Transverse colon (tissue), 4 donors: ENCODE measurements at regions not wholly inside any gene's neighbourhood (a gene's known extent, or its start where the extent isn't known, plus 50 kb on each side); places are given as distances from the start of the nearest gene placed in this dataset.

ENCODE experiments used
- DNase-seq: peaks from one replicate; pipeline ENCODE4 v3.0.0-alpha.2; 2019
- H3K27ac ChIP-seq, 4 donors: fragments of 200-600 bp; sonication (generic); 2 replicates each; pipeline ENCODE4 v1.5.1; 2016 to 2018; ENCODE audit warnings: inconsistent platforms in 4 of 4
- H3K27me3 ChIP-seq: fragments of 200-600 bp; sonication (generic); 2 replicates; pipeline ENCODE4 v1.5.1; 2017; ENCODE audit warnings: inconsistent platforms
- H3K36me3 ChIP-seq, 4 donors: fragments of 200-600 bp; sonication (generic); 2 replicates each; pipeline ENCODE4 v1.5.1; 2017 to 2019; ENCODE audit warnings: inconsistent platforms in 4 of 4
- H3K4me1 ChIP-seq, 4 donors: fragments of 200-600 bp; sonication (generic); 2 replicates each; pipeline ENCODE4 v1.5.1; 2017 to 2020; ENCODE audit warnings: inconsistent platforms in 4 of 4
- H3K4me3 ChIP-seq, 4 donors: fragments of 200-600 bp; sonication (generic); 1 replicate in 1 of 4; 2 replicates in 3 of 4; pipeline versions ENCODE4 v1.5.1 to v1.6.1; 2017 to 2019; ENCODE audit warnings: inconsistent platforms in 4 of 4
- H3K9me3 ChIP-seq, 2 donors: fragments of 200-600 bp; sonication (generic); 2 replicates each; pipeline ENCODE4 v1.5.1; 2017 to 2019; ENCODE audit warnings: inconsistent platforms in 2 of 2
- CTCF ChIP-seq, 5 experiments: fragments of 200-600 bp in 3 of 5; fragments of 450-650 bp in 2 of 5; sonication (generic) in 3 of 5; IDR thresholded peaks; 1 replicate in 2 of 5; 2 replicates in 3 of 5; pipeline ENCODE4 v1.5.1; 2016 to 2017; ENCODE audit warnings: antibody characterized with exemption in 5 of 5, inconsistent platforms in 3 of 5, mild to moderate bottlenecking in 2 of 5, moderate library complexity in 1 of 5
- EP300 ChIP-seq: sonication (generic); formaldehyde crosslinking; IDR thresholded peaks from one replicate; pipeline ENCODE4 v1.6.1; 2017; ENCODE audit warnings: antibody characterized with exemption, low read depth
- POLR2A ChIP-seq: fragments of 450-650 bp; IDR thresholded peaks from one replicate; pipeline ENCODE4 v1.6.1; 2016; ENCODE audit warnings: antibody characterized with exemption, mild to moderate bottlenecking, moderate library complexity
- POLR2AphosphoS5 ChIP-seq, 3 donors: sonication (generic); formaldehyde crosslinking; IDR thresholded peaks; one replicate each; pipeline ENCODE4 v1.6.1; 2016; ENCODE audit warnings: antibody characterized with exemption in 3 of 3
- WGBS, 2 donors: methylation state at CpG; one replicate each; pipeline ENCODE4 v1.1.5; 2018; ENCODE audit warnings: low coverage in 1 of 2; 5-methylcytosine and 5-hydroxymethylcytosine counted together
- in situ Hi-C, 4 donors: fragments of 200-750 bp; cut with MboI; loops; one replicate each; pipeline versions ENCODE4 v1.15.0 to v1.15.1; 2017; ENCODE audit warnings: low sequenced_read_pairs in 3 of 4, low pct_ligation_motif_present in 1 of 4, low pct_unique_long_range_greater_than_20kb in 1 of 4
- intact Hi-C: fragments of 100-400 bp; cut with DNase I; formaldehyde crosslinking; loops from one replicate; pipeline ENCODE4 v1.15.1; 2023; ENCODE audit warnings: low total_unique reads

GRCh38 chr10:76679030-76679429 lies 958.6 kb downstream of the KCNMA1 start:
- WGBS, 2 donors, result 68% methylated on average over 2 of the region's 2 CpGs; no CpG with 5 or more reads in 1 of the 2 donors

GRCh38 chr10:76675951-76676587 lies 961.5 kb downstream of the KCNMA1 start:
- peak; percentile 13 for DNase-seq
- in situ Hi-C loops, result no loop called here
- peak overlapping the region; percentile 2 to 54 (median 38) for H3K27ac ChIP-seq

More at GRCh38 chr10:76679030-76679429, 958.6 kb downstream of the KCNMA1 start:
- Histone ChIP-seq H3K27me3 (no peaks in the 10 kb centered on the region), H3K4me1 (peaks cover 0 to 5% (median 0%) of the 10 kb centered on the region in 4 donors), H3K4me3 (no peak overlapping the region), H3K9me3 (no peaks in the 10 kb centered on the region), H3K36me3 (no peaks in the 10 kb centered on the region), H3K27ac (no peak overlapping the region)
- TF ChIP-seq POLR2A (no peak), EP300 (no peak), CTCF (IDR thresholded peaks at IDR 0.05) (no peak), POLR2AphosphoS5 (IDR thresholded peaks at IDR 0.05) (no peak)
- no peak for DNase-seq
- in situ Hi-C loops (no loop called here), intact Hi-C loops (no loop called here)

GRCh38 chr10:76675561-76675950 lies 962.1 kb downstream of the KCNMA1 start:
- Histone ChIP-seq H3K36me3 (no peaks in the 10 kb centered on the region), H3K27me3 (no peaks in the 10 kb centered on the region), H3K4me3 (no peak overlapping the region), H3K9me3 (no peaks in the 10 kb centered on the region), H3K4me1 (peaks cover 0 to 5% (median 0%) of the 10 kb centered on the region in 4 donors), H3K27ac (peak overlapping the region in 3 of 4 donors; percentile 28 to 54 (median 47))
- no peak for DNase-seq
- intact Hi-C loops, result no loop called here
- in situ Hi-C loops, result no loop called here
- TF ChIP-seq POLR2AphosphoS5 (IDR thresholded peaks at IDR 0.05) (no peak), CTCF (IDR thresholded peaks at IDR 0.05) (no peak), POLR2A (no peak), EP300 (no peak)
- 45 to 67% methylated on average over 2 to 3 of the region's 3 CpGs for WGBS, 2 donors

More at GRCh38 chr10:76675951-76676587, 961.5 kb downstream of the KCNMA1 start:
- no peaks in the 10 kb centered on the region for H3K9me3 ChIP-seq
- intact Hi-C loops, result no loop called here
- H3K4me3 ChIP-seq, result no peak overlapping the region
- no peaks in the 10 kb centered on the region for H3K27me3 ChIP-seq
- peaks cover 0 to 5% (median 0%) of the 10 kb centered on the region in 4 donors for H3K4me1 ChIP-seq
- 66 to 81% methylated on average over 3 to 4 of the region's 4 CpGs for WGBS, 2 donors
- TF ChIP-seq EP300 (no peak), POLR2A (no peak), CTCF (IDR thresholded peaks at IDR 0.05) (no peak), POLR2AphosphoS5 (IDR thresholded peaks at IDR 0.05) (no peak)
- no peaks in the 10 kb centered on the region for H3K36me3 ChIP-seq

GRCh38 chr10:76667408-76668370 lies 969.9 kb downstream of the KCNMA1 start:
- Histone ChIP-seq H3K4me3 (no peak overlapping the region), H3K27ac (no peak overlapping the region), H3K4me1 (no peaks in the 10 kb centered on the region), H3K36me3 (no peaks in the 10 kb centered on the region), H3K9me3 (no peaks in the 10 kb centered on the region), H3K27me3 (no peaks in the 10 kb centered on the region)
- WGBS, 2 donors, result 44 to 47% methylated on average over 4 of the region's 4 CpGs
- no peak for DNase-seq
- in situ Hi-C loops, result no loop called here
- no peak for TF ChIP-seq POLR2AphosphoS5 (IDR thresholded peaks at IDR 0.05)
- TF ChIP-seq CTCF (IDR thresholded peaks at IDR 0.05), result no peak
- TF ChIP-seq POLR2A, result no peak
- no peak for TF ChIP-seq EP300
- intact Hi-C loops, result no loop called here
